Nucleus accumbens (tissue), 56 donors: ENCODE measurements at regions not wholly inside any gene's neighbourhood (a gene's known extent, or its start where the extent isn't known, plus 50 kb on each side); places are given as distances from the start of the nearest gene placed in this dataset.

Experiments used
- DNase-seq, 56 donors: peaks; one replicate each; lab custom pipeline; 2025; lab: John Stamatoyannopoulos, UW

GRCh38 chr11:43601511-43601910 is 79.0 kb upstream of the HSD17B12 start:
- no peak for DNase-seq

- no peak for DNase-seq
Measured at GRCh38 chr11:43602670-43603069, 77.9 kb upstream of the HSD17B12 start.

- DNase-seq, result no peak
Measured at GRCh38 chr11:43614214-43614613, 66.3 kb upstream of the HSD17B12 start.

GRCh38 chr11:43619863-43620505 is 60.6 kb upstream of the HSD17B12 start:
- no peak for DNase-seq

- no peak for DNase-seq
Measured at GRCh38 chr11:43626798-43627197, 53.7 kb upstream of the HSD17B12 start.
